ENCODE measurements at regions not wholly inside any gene's neighbourhood (a gene's known extent, or its start where the extent isn't known, plus 50 kb on each side); places are given as distances from the start of the nearest gene placed in this dataset.

- no peak overlapping the region for H3K4me3 Mint-ChIP-seq
- peaks cover 13% of the 10 kb centered on the region for H3K4me1 Mint-ChIP-seq
- DNase-seq (ENCODE audit: low read depth, low spot score), result no peak
- H3K36me3 Mint-ChIP-seq (ENCODE audit: low read depth), result no peaks in the 10 kb centered on the region
- H3K27ac Mint-ChIP-seq (ENCODE audit: unreplicated experiment), result no peak overlapping the region
- TF ChIP-seq, protein P1, sequence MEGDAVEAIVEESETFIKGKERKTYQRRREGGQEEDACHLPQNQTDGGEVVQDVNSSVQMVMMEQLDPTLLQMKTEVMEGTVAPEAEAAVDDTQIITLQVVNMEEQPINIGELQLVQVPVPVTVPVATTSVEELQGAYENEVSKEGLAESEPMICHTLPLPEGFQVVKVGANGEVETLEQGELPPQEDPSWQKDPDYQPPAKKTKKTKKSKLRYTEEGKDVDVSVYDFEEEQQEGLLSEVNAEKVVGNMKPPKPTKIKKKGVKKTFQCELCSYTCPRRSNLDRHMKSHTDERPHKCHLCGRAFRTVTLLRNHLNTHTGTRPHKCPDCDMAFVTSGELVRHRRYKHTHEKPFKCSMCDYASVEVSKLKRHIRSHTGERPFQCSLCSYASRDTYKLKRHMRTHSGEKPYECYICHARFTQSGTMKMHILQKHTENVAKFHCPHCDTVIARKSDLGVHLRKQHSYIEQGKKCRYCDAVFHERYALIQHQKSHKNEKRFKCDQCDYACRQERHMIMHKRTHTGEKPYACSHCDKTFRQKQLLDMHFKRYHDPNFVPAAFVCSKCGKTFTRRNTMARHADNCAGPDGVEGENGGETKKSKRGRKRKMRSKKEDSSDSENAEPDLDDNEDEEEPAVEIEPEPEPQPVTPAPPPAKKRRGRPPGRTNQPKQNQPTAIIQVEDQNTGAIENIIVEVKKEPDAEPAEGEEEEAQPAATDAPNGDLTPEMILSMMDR (conservative IDR thresholded peaks at IDR 0.05), result no peak
- H3K27me3 Mint-ChIP-seq (ENCODE audit: low read depth), result no peaks in the 10 kb centered on the region
- no peaks in the 10 kb centered on the region for H3K9me3 Mint-ChIP-seq
Observed at GRCh38 chr7:12474035-12474434, 70.4 kb upstream of the VWDE start.

DNA sequence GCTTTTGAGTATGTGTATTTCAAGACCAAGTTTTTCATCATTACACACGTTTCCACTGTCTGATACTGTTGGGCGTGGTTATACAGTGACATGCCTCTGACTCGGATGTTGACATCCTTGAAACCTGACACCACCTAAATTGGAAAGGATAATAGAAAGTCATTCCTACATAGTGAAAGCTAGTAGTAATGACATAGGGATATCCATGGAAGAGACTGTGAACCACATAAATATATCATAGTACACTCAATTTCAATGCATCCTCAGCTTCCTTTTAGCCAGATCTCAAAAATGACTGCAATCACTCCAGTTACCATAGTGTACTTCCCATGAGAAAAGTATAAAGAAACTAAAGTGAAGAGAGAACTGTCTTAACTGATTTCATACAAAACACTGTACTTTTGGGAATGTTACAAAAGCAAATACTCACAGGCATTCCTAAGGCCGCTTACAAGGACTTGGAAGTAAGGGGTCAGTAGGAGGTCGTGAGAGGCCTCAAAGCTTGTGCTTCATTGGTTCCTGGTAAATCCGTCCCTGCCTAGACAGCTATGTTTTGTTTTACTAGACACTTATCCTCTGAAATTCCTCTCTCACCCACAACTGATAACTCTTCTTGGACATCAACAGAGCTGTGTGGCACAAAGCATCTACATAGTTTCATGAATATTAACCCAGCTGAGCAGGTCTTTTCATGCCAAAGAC, 71.8 kb upstream of the VWDE start:
- Mint-ChIP-seq H3K27me3 (ENCODE audit: low read depth) (no peaks in the 10 kb centered on the region), H3K9me3 (no peaks in the 10 kb centered on the region), H3K4me1 (peaks cover 13% of the 10 kb centered on the region), H3K4me3 (no peak overlapping the region), H3K27ac (ENCODE audit: unreplicated experiment) (no peak overlapping the region), H3K36me3 (ENCODE audit: low read depth) (no peaks in the 10 kb centered on the region)
- DNase-seq (ENCODE audit: low read depth, low spot score), result no peak
- TF ChIP-seq, protein P1 (conservative IDR thresholded peaks at IDR 0.05), result no peak

DNA sequence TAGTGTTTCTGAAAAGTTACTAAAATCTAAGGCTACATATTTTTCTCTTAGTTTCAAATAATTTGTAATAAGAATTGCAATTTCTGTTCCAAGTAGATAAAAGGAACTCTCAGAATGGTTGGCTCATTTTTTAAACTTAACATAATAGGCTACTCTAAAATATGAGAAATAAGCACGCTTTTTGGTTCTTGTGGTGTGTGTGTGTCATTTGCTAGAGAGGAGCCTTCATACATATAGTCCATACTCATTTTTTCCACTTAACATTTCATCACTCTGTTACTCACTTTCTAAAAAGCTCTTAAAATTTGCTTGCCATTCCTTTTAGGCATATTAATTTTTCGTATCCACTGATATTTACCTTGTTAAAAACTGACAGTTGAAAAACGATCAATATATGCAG, 74.0 kb upstream of the VWDE start:
- no peaks in the 10 kb centered on the region for H3K36me3 Mint-ChIP-seq (ENCODE audit: low read depth)
- no peaks in the 10 kb centered on the region for H3K9me3 Mint-ChIP-seq
- H3K27ac Mint-ChIP-seq (ENCODE audit: unreplicated experiment), result no peak overlapping the region
- no peak for DNase-seq (ENCODE audit: low read depth, low spot score)
- H3K27me3 Mint-ChIP-seq (ENCODE audit: low read depth), result no peaks in the 10 kb centered on the region
- TF ChIP-seq, protein P1 (conservative IDR thresholded peaks at IDR 0.05), result no peak
- H3K4me1 Mint-ChIP-seq, result peaks cover 13% of the 10 kb centered on the region
- no peak overlapping the region for H3K4me3 Mint-ChIP-seq

- Mint-ChIP-seq H3K27me3 (ENCODE audit: low read depth) (no peaks in the 10 kb centered on the region), H3K36me3 (ENCODE audit: low read depth) (no peaks in the 10 kb centered on the region), H3K4me3 (no peak overlapping the region), H3K9me3 (no peaks in the 10 kb centered on the region), H3K4me1 (no peaks in the 10 kb centered on the region), H3K27ac (ENCODE audit: unreplicated experiment) (no peak overlapping the region)
- TF ChIP-seq, protein P1 (conservative IDR thresholded peaks at IDR 0.05), result no peak
- DNase-seq (ENCODE audit: low read depth, low spot score), result no peak
Observed at GRCh38 chr7:12481722-12482121, 78.1 kb upstream of the VWDE start.

GRCh38 chr7:12485845-12486244, 82.2 kb upstream of the VWDE start:
- H3K4me3 Mint-ChIP-seq, result no peak overlapping the region

More at GRCh38 chr7:12485845-12486244, 82.2 kb upstream of the VWDE start:
- H3K27ac Mint-ChIP-seq (ENCODE audit: unreplicated experiment), result no peak overlapping the region
- no peaks in the 10 kb centered on the region for H3K9me3 Mint-ChIP-seq
- H3K27me3 Mint-ChIP-seq (ENCODE audit: low read depth), result no peaks in the 10 kb centered on the region
- H3K4me1 Mint-ChIP-seq, result no peaks in the 10 kb centered on the region
- no peak for DNase-seq (ENCODE audit: low read depth, low spot score)
- H3K36me3 Mint-ChIP-seq (ENCODE audit: low read depth), result no peaks in the 10 kb centered on the region
- TF ChIP-seq, protein P1 (conservative IDR thresholded peaks at IDR 0.05), result no peak
